ENCODE measurements at regions not wholly inside any gene's neighbourhood (a gene's known extent, or its start where the extent isn't known, plus 50 kb on each side); places are given as distances from the start of the nearest gene placed in this dataset.

- no peak for TF ChIP-seq CTCF (conservative IDR thresholded peaks at IDR 0.05)
- no peak overlapping the region for H3K27ac ChIP-seq
Measured at GRCh38 chr14:96688629-96689028, 108.6 kb upstream of the VRK1 start.

- TF ChIP-seq CTCF (conservative IDR thresholded peaks at IDR 0.05), result no peak
- no peak overlapping the region for H3K27ac ChIP-seq
Measured at GRCh38 chr14:96690713-96691383, 106.3 kb upstream of the VRK1 start.

GRCh38 chr14:96693252-96693820 lies 103.8 kb upstream of the VRK1 start:
- no peak overlapping the region for H3K27ac ChIP-seq
- no peak for TF ChIP-seq CTCF (conservative IDR thresholded peaks at IDR 0.05)

- TF ChIP-seq CTCF (conservative IDR thresholded peaks at IDR 0.05), result no peak
- no peak overlapping the region for H3K27ac ChIP-seq
Measured at GRCh38 chr14:96693987-96694386, 103.2 kb upstream of the VRK1 start.

- no peak overlapping the region for H3K27ac ChIP-seq
- TF ChIP-seq CTCF (conservative IDR thresholded peaks at IDR 0.05), result no peak
Measured at GRCh38 chr14:96698960-96699539, 98.1 kb upstream of the VRK1 start.

GRCh38 chr14:96699666-96700065 lies 97.5 kb upstream of the VRK1 start:
- TF ChIP-seq CTCF (conservative IDR thresholded peaks at IDR 0.05), result no peak
- H3K27ac ChIP-seq, result no peak overlapping the region

GRCh38 chr14:96702831-96703230 lies 94.4 kb upstream of the VRK1 start:
- no peak for TF ChIP-seq CTCF (conservative IDR thresholded peaks at IDR 0.05)

More at GRCh38 chr14:96702831-96703230, 94.4 kb upstream of the VRK1 start:
- H3K27ac ChIP-seq, result no peak overlapping the region
